ENCODE measurements at regions not wholly inside any gene's neighbourhood (a gene's known extent, or its start where the extent isn't known, plus 50 kb on each side); places are given as distances from the start of the nearest gene placed in this dataset.

DNA sequence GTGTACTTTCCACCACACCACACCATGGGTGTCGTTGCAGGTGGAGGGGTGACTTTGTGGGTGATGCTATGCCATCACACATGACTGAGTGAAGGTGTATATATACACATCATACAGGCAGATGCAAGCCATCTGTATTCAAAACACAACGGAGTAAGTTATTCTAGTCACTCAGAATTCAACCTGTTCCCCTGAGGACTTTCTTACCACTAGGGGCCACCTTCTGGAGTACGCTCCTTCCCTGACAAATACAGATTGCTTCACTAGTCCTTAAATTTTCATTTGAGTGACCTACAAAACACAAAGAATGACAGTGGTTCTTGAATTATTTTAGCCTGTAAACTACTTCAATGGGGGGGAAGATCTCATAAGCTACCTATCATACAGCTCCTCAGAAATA lies 52.8 kb upstream of the NTRK3 start:
- Histone ChIP-seq H3K4me3 (no peak overlapping the region), H3K9me3 (replicated peaks in 1 of 3) (no peaks in the 10 kb centered on the region), H3K27ac (no peak overlapping the region), H3K36me3 (replicated peaks in 1 of 2) (no peaks in the 10 kb centered on the region), H3K4me1 (replicated peaks in 1 of 2) (no peaks in the 10 kb centered on the region), H3K27me3 (no peaks in the 10 kb centered on the region)
- WGBS, 4 donors: 66 to 83% (median 74%) methylated on average over 3 of the region's 3 CpGs
- intact Hi-C loops (cut with DNase I): no loop called here
- no peak for DNase-seq
- TF ChIP-seq POLR2A (IDR thresholded peaks at IDR 0.05) (no peak), CTCF (IDR thresholded peaks at IDR 0.05) (no peak)

DNA sequence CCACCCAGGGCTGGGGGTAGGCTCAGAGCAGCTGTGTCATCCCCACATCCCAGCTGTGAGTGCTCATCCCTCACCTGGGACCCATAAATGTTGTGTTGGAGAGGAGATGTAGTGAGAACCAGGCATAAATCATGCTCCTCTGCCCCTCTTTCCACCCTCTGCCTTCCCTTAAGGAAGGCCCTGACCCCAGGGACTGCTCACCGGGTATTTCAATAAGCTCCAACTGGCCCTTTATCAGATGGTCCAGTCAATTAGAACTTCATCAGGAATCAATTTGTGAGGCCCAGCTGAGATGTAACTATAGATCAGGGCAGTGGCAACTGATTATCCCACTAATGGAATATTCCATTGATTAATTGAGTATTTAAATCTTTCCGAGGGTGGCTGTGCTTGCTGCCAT lies 50.8 kb upstream of the NTRK3 start:
- whole genome bisulfite sequencing, 4 donors: 44 to 74% (median 54%) methylated on average over 2 of the region's 2 CpGs
- no peaks in the 10 kb centered on the region for H3K9me3 ChIP-seq (replicated peaks in 1 of 3)
- no peaks in the 10 kb centered on the region for H3K4me1 ChIP-seq (replicated peaks in 1 of 2)
- intact Hi-C loops (cut with DNase I): no loop called here
- no peaks in the 10 kb centered on the region for H3K27me3 ChIP-seq
- H3K4me3 ChIP-seq: no peak overlapping the region
- TF ChIP-seq CTCF (IDR thresholded peaks at IDR 0.05) (no peak), POLR2A (IDR thresholded peaks at IDR 0.05) (no peak)
- no peak overlapping the region for H3K27ac ChIP-seq
- DNase-seq: no peak
- no peaks in the 10 kb centered on the region for H3K36me3 ChIP-seq (replicated peaks in 1 of 2)

Measured in adrenal gland (tissue), 9 donors.